ENCODE measurements at regions not wholly inside any gene's neighbourhood (a gene's known extent, or its start where the extent isn't known, plus 50 kb on each side); places are given as distances from the start of the nearest gene placed in this dataset.

GRCh38 chr11:92439133-92439532, 214.5 kb downstream of the FAT3 start:
- TF ChIP-seq, protein P1, sequence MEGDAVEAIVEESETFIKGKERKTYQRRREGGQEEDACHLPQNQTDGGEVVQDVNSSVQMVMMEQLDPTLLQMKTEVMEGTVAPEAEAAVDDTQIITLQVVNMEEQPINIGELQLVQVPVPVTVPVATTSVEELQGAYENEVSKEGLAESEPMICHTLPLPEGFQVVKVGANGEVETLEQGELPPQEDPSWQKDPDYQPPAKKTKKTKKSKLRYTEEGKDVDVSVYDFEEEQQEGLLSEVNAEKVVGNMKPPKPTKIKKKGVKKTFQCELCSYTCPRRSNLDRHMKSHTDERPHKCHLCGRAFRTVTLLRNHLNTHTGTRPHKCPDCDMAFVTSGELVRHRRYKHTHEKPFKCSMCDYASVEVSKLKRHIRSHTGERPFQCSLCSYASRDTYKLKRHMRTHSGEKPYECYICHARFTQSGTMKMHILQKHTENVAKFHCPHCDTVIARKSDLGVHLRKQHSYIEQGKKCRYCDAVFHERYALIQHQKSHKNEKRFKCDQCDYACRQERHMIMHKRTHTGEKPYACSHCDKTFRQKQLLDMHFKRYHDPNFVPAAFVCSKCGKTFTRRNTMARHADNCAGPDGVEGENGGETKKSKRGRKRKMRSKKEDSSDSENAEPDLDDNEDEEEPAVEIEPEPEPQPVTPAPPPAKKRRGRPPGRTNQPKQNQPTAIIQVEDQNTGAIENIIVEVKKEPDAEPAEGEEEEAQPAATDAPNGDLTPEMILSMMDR (IDR thresholded peaks at IDR 0.05) = no peak
- no peak for TF ChIP-seq POLR2A (IDR thresholded peaks at IDR 0.05)
